RWPE1 (cell line): ENCODE measurements at regions not wholly inside any gene's neighbourhood (a gene's known extent, or its start where the extent isn't known, plus 50 kb on each side); places are given as distances from the start of the nearest gene placed in this dataset.
A peak's percentile ranks its signal among the peaks of the same experiment; 100 is the strongest.

Experiments used
- CTCF ChIA-PET: fragments of 350-600 bp; sonication (Branson Sonifier 250); formaldehyde crosslinking; extraction: SDS; loops from one replicate; lab custom pipeline; 2021; lab: Yijun Ruan, JAX
- POLR2A ChIA-PET: fragments of 400-600 bp; formaldehyde crosslinking; extraction: SDS; loops from one replicate; lab custom pipeline; 2020; ENCODE audit warnings: antibody characterized with exemption; ENCODE audit not compliant: low non-redundant PET; lab: Yijun Ruan, JAX
- DNase-seq: peaks from one replicate; pipeline ENCODE4 v3.0.0; 2012; ENCODE audit warnings: low spot score
- H3K27ac ChIP-seq: fragments of 450-650 bp; 2 replicates; pipeline ENCODE4 v1.5.1; 2017
- TF ChIP-seq, protein P1 (sequence below): fragments of 450-650 bp; conservative IDR thresholded peaks from 2 replicates; pipeline ENCODE4 v1.5.1; 2017; ENCODE audit warnings: low read depth, mild to moderate bottlenecking

- POLR2A ChIA-PET = no interaction called here
- CTCF ChIA-PET = no interaction called here
- DNase-seq = no peak
- H3K27ac ChIP-seq = no peak overlapping the region
- TF ChIP-seq, protein P1, sequence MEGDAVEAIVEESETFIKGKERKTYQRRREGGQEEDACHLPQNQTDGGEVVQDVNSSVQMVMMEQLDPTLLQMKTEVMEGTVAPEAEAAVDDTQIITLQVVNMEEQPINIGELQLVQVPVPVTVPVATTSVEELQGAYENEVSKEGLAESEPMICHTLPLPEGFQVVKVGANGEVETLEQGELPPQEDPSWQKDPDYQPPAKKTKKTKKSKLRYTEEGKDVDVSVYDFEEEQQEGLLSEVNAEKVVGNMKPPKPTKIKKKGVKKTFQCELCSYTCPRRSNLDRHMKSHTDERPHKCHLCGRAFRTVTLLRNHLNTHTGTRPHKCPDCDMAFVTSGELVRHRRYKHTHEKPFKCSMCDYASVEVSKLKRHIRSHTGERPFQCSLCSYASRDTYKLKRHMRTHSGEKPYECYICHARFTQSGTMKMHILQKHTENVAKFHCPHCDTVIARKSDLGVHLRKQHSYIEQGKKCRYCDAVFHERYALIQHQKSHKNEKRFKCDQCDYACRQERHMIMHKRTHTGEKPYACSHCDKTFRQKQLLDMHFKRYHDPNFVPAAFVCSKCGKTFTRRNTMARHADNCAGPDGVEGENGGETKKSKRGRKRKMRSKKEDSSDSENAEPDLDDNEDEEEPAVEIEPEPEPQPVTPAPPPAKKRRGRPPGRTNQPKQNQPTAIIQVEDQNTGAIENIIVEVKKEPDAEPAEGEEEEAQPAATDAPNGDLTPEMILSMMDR = no peak
These were observed 95.3 kb upstream of the NRIP1 start for GRCh38 chr21:15160136-15160535.

GRCh38 chr21:15162921-15163320 lies 98.1 kb upstream of the NRIP1 start:
- TF ChIP-seq, protein P1 = no peak
- CTCF ChIA-PET = interaction anchor here (0.6 kb wide), 1 partner anchor 335 kb away, joined by 3 read pairs; no protein-coding TSS in a partner anchor
- POLR2A ChIA-PET = no interaction called here
- H3K27ac ChIP-seq = no peak overlapping the region
- no peak for DNase-seq

GRCh38 chr21:15164273-15164672 lies 99.5 kb upstream of the NRIP1 start:
- no peak overlapping the region for H3K27ac ChIP-seq
- ChIA-PET POLR2A (no interaction called here), CTCF (interaction anchor here (0.6 kb wide), 1 partner anchor 527 kb away, joined by 4 read pairs; no protein-coding TSS in a partner anchor)
- TF ChIP-seq, protein P1 = no peak
- no peak for DNase-seq

GRCh38 chr21:15164678-15165303 lies 100.0 kb upstream of the NRIP1 start:
- no peak overlapping the region for H3K27ac ChIP-seq
- peak; percentile 84 for DNase-seq
- CTCF ChIA-PET = no interaction called here
- POLR2A ChIA-PET = no interaction called here
- TF ChIP-seq, protein P1 = no peak

DNA sequence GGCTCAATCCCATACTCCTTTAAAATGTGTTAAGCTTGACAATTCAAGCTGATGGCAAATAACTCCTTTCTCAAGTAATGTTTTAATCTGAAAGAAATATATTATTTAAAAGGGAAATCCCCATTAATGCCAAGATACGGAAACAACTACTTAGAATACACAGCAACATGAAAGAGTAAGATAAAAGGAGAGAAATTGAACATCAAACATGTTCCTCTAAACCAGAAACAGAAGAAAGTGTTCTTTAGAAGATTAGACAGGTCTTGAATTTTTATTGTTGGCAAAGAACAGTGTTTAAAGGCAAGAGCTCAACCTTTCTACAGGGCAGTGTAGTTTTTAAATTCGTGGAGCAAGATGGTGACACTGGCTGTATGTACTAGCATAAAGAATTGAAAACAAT lies 105.8 kb upstream of the NRIP1 start:
- POLR2A ChIA-PET = no interaction called here
- TF ChIP-seq, protein P1 = no peak
- H3K27ac ChIP-seq = no peak overlapping the region
- no peak for DNase-seq
- CTCF ChIA-PET = no interaction called here

DNA sequence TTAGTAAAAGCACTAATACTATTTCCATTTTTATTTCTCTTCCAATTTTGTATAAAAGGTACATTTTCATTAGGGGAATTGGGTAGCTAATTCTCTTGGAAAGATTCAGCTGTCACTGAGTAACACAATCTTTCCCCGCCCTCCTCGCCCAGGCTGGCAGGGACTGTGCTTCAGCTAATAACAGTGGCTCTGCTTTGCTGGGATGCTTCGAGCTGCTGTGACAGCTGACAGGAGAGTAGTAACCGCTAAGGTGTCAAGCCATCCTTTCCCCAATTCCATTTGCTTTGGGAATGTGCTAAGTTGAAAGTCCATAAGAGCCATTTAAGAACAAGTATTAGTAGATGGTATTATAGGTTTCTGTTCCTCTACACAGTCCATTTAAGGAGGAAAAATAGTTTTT lies 106.7 kb upstream of the NRIP1 start:
- ChIA-PET POLR2A (interaction anchor here (0.6 kb wide), 1 partner anchor 155 kb away, joined by 3 read pairs; no protein-coding TSS in a partner anchor), CTCF (no interaction called here)
- no peak for DNase-seq
- no peak overlapping the region for H3K27ac ChIP-seq
- TF ChIP-seq, protein P1 = no peak
